ENCODE measurements at regions not wholly inside any gene's neighbourhood (a gene's known extent, or its start where the extent isn't known, plus 50 kb on each side); places are given as distances from the start of the nearest gene placed in this dataset.

DNA sequence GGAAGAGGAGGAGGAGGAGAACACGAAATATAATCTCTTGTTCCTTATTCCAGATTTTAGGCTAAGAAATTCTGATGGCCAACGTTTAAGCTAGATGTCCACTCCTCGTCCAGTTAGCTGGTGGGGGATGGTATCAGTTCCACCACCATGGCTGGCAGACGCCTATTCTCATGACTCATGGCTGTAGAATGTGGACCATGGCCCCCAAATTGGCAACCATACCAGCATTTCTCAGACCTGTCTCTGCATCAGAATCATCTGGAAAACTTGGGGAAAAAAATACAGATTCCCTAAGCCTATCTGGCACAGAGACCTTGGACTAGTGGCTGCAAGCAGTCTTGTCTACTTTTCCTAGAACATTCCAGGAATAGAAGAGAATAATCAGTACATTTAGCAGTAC, 267.7 kb upstream of the SIX2 start:
- TF ChIP-seq ELF4 (IDR thresholded peaks at IDR 0.05) (no peak), FOXA1 (IDR thresholded peaks at IDR 0.05) (no peak), SP1 (IDR thresholded peaks at IDR 0.05) (no peak), FOXM1 (IDR thresholded peaks at IDR 0.05; ENCODE audit: borderline replicate concordance) (no peak), SUZ12 (IDR thresholded peaks at IDR 0.05) (no peak), ARNT (IDR thresholded peaks at IDR 0.05) (no peak), LEF1 (IDR thresholded peaks at IDR 0.05; ENCODE audit: borderline replicate concordance) (no peak), BHLHE40 (IDR thresholded peaks at IDR 0.05; ENCODE audit: borderline replicate concordance) (no peak), TARDBP (IDR thresholded peaks at IDR 0.05) (no peak), CTBP1 (IDR thresholded peaks at IDR 0.05; ENCODE audit: borderline replicate concordance) (no peak)
- TF ChIP-seq, protein P1, sequence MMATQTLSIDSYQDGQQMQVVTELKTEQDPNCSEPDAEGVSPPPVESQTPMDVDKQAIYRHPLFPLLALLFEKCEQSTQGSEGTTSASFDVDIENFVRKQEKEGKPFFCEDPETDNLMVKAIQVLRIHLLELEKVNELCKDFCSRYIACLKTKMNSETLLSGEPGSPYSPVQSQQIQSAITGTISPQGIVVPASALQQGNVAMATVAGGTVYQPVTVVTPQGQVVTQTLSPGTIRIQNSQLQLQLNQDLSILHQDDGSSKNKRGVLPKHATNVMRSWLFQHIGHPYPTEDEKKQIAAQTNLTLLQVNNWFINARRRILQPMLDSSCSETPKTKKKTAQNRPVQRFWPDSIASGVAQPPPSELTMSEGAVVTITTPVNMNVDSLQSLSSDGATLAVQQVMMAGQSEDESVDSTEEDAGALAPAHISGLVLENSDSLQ (IDR thresholded peaks at IDR 0.05): no peak
